HCT116 (cell line): ENCODE measurements at regions not wholly inside any gene's neighbourhood (a gene's known extent, or its start where the extent isn't known, plus 50 kb on each side); places are given as distances from the start of the nearest gene placed in this dataset.

ENCODE experiments used
- ATAC-seq: fragments of 200-7000 bp; cut with Tn5 transposase; 2 replicates; pipeline ENCODE4 v1.9.1; 2020; ENCODE audit warnings: mild to moderate bottlenecking, moderate library complexity
- BruUV-seq: library from RNA; stranded (reverse); fragments of 400-500 nt; replicated peaks from 2 replicates; lab custom pipeline; 2021; lab: Mats Ljungman, UMichigan
- CTCF ChIA-PET: fragments of 300-600 bp; sonication (Branson Sonifier 250); formaldehyde crosslinking; loops from one replicate; lab custom pipeline; 2021; ENCODE audit warnings: antibody characterized with exemption; lab: Charles Lee
- POLR2A ChIA-PET: fragments of 300-600, 350-600 bp; sonication (Branson Sonifier 250); formaldehyde crosslinking; loops from one replicate; lab custom pipeline; 2021; ENCODE audit warnings: antibody characterized with exemption; lab: Charles Lee
- RAD21 ChIA-PET, 2 experiments: fragments of 300-600 bp; sonication (Branson Sonifier 250); formaldehyde crosslinking; loops; one replicate each; lab custom pipeline; 2023; ENCODE audit warnings: low total read pairs in 2 of 2; ENCODE audit not compliant: uncharacterized antibody in 2 of 2, unreplicated experiment in 2 of 2, low non-redundant PET in 1 of 2; lab: Charles Lee
- DNase-seq: peaks from one replicate; pipeline ENCODE4 v3.0.0-alpha.2; 2010; ENCODE audit warnings: low read depth, low spot score
- H2AFZ ChIP-seq: fragments of 200-600 bp; shearing (Covaris generic), sonication (generic); 2 replicates; pipeline ENCODE4 v1.6.1; 2017; ENCODE audit warnings: low read depth, mixed run types, mixed read lengths, antibody characterized with exemption, low read length; ENCODE audit not compliant: poor library complexity, severe bottlenecking
- H3K27ac ChIP-seq: 2 replicates; pipeline ENCODE4 v1.5.1; 2012; ENCODE audit warnings: low read depth, low read length
- H3K27me3 ChIP-seq: fragments of 200-600 bp; sonication (generic); 2 replicates; pipeline ENCODE4 v1.6.1; 2016; ENCODE audit warnings: mixed run types, low read length, mixed read lengths; ENCODE audit not compliant: insufficient read depth
- H3K36me3 ChIP-seq, 2 experiments: fragments of 200-500 bp in 1 of 2; fragments of 200-600 bp in 1 of 2; sonication (Bioruptor generic) in 1 of 2; sonication (generic) in 1 of 2; 2 replicates each; pipeline versions ENCODE4 v1.5.1 to v1.6.1; 2014 to 2016; ENCODE audit warnings: low read length in 2 of 2, inconsistent platforms in 1 of 2, mixed read lengths in 1 of 2, mixed run types in 1 of 2; ENCODE audit not compliant: insufficient read depth in 2 of 2, control insufficient read depth in 1 of 2
- H3K4me1 ChIP-seq, 2 experiments: fragments of 200-600 bp in 1 of 2; sonication (generic) in 1 of 2; 2 replicates each; pipeline versions ENCODE4 v1.5.1 to v1.6.1; 2012 to 2017; ENCODE audit warnings: low read length in 2 of 2, inconsistent platforms in 1 of 2, mild to moderate bottlenecking in 1 of 2, mixed read lengths in 1 of 2, mixed run types in 1 of 2, moderate library complexity in 1 of 2; ENCODE audit not compliant: insufficient read depth in 2 of 2, control insufficient read depth in 1 of 2
- H3K4me2 ChIP-seq: fragments of 200-600 bp; sonication (generic); 2 replicates; pipeline ENCODE4 v1.6.1; 2017; ENCODE audit warnings: mixed run types, low read length, mixed read lengths
- H3K4me3 ChIP-seq, 2 experiments: fragments of 200-600 bp in 1 of 2; sonication (generic) in 1 of 2; replicated peaks in 1 of 2; 2 replicates each; pipeline ENCODE4 v1.5.1; 2011 to 2016; ENCODE audit warnings: low read length in 2 of 2, control low read depth in 1 of 2, low read depth in 1 of 2, mild to moderate bottlenecking in 1 of 2, mixed read lengths in 1 of 2, mixed run types in 1 of 2
- H3K79me2 ChIP-seq: fragments of 200-600 bp; sonication (generic); 2 replicates; pipeline ENCODE4 v1.6.1; 2017; ENCODE audit warnings: mild to moderate bottlenecking, mixed run types, low read length, moderate library complexity, mixed read lengths; ENCODE audit not compliant: insufficient read depth
- H3K9ac ChIP-seq: fragments of 200-600 bp; sonication (generic); 2 replicates; pipeline ENCODE4 v1.6.1; 2016; ENCODE audit warnings: low read length, mixed read lengths
- H3K9me2 ChIP-seq: fragments of 200-600 bp; sonication (generic), shearing (Covaris generic); 2 replicates; pipeline ENCODE4 v1.6.1; 2017; ENCODE audit warnings: mixed run types, mild to moderate bottlenecking, moderate library complexity; ENCODE audit not compliant: insufficient read depth
- H3K9me3 ChIP-seq, 2 experiments: fragments of 200-500 bp in 1 of 2; fragments of 200-600 bp in 1 of 2; sonication (Bioruptor generic) in 1 of 2; sonication (generic) in 1 of 2; 2 replicates each; pipeline ENCODE4 v1.6.1; 2014 to 2017; ENCODE audit warnings: low read length in 2 of 2, mixed read lengths in 2 of 2, inconsistent platforms in 1 of 2, low read depth in 1 of 2, mild to moderate bottlenecking in 1 of 2, mixed run types in 1 of 2, moderate library complexity in 1 of 2; ENCODE audit not compliant: control insufficient read depth in 1 of 2, insufficient read depth in 1 of 2
- H4K20me1 ChIP-seq: fragments of 200-600 bp; sonication (generic), shearing (Covaris generic); 2 replicates; pipeline ENCODE4 v1.6.1; 2017; ENCODE audit warnings: mixed run types, mild to moderate bottlenecking, moderate library complexity; ENCODE audit not compliant: insufficient read depth
- CBX3 ChIP-seq: IDR thresholded peaks from 2 replicates; pipeline ENCODE4 v1.6.1; 2012; ENCODE audit warnings: low read depth
- CEBPB ChIP-seq: IDR thresholded peaks from 2 replicates; pipeline ENCODE4 v1.6.1; 2012; ENCODE audit warnings: low read depth
- EGR1 ChIP-seq: IDR thresholded peaks from 2 replicates; pipeline ENCODE4 v1.6.1; 2012; ENCODE audit warnings: low read depth
- ELF1 ChIP-seq: IDR thresholded peaks from 2 replicates; pipeline ENCODE4 v1.6.1; 2012; ENCODE audit warnings: low read depth, borderline replicate concordance
- EZH2 ChIP-seq: fragments of 200-600 bp; sonication (generic); IDR thresholded peaks from 2 replicates; pipeline ENCODE4 v1.6.1; 2017; ENCODE audit warnings: antibody characterized with exemption, mixed run types
- FOSL1 ChIP-seq: IDR thresholded peaks from 2 replicates; pipeline ENCODE4 v1.6.1; 2012; ENCODE audit warnings: low read depth
- JUND ChIP-seq: IDR thresholded peaks from 2 replicates; pipeline ENCODE4 v1.6.1; 2012
- POLR2A ChIP-seq: IDR thresholded peaks from 2 replicates; pipeline ENCODE4 v1.7.0; 2011; ENCODE audit warnings: borderline replicate concordance; ENCODE audit not compliant: insufficient read depth, insufficient read length; ENCODE audit errors: extremely low read depth
- POLR2AphosphoS5 ChIP-seq: IDR thresholded peaks from 2 replicates; pipeline ENCODE4 v1.6.1; 2011; ENCODE audit warnings: mild to moderate bottlenecking, low read depth, low read length, moderate library complexity
- RAD21 ChIP-seq: IDR thresholded peaks from 2 replicates; pipeline ENCODE4 v1.6.1; 2012; ENCODE audit warnings: low read depth, mild to moderate bottlenecking
- TCF7L2 ChIP-seq: IDR thresholded peaks from 2 replicates; pipeline ENCODE4 v1.7.0; 2011; ENCODE audit warnings: borderline replicate concordance, inconsistent platforms; ENCODE audit not compliant: insufficient read depth, insufficient read length; ENCODE audit errors: extremely low read depth
- YY1 ChIP-seq: IDR thresholded peaks from 2 replicates; pipeline ENCODE4 v1.6.1; 2011; ENCODE audit warnings: low read length, low read depth, moderate library complexity, mild to moderate bottlenecking; ENCODE audit not compliant: insufficient replicate concordance; ENCODE audit errors: extremely low read depth
- ZNF274 ChIP-seq: fragments of 200-500 bp; sonication (Bioruptor generic); IDR thresholded peaks from 2 replicates; pipeline ENCODE4 v1.6.1; 2014; ENCODE audit warnings: mild to moderate bottlenecking, low read depth, low read length, inconsistent platforms
- intact Hi-C: fragments of 100-400 bp; cut with micrococcal nuclease; formaldehyde crosslinking; loops from 2 replicates; pipeline ENCODE4 v1.10.0; 2022
- TF ChIP-seq, protein P1 (sequence below): IDR thresholded peaks from 2 replicates; pipeline ENCODE4 v1.6.1; 2012
- TF ChIP-seq, protein P2 (sequence below): IDR thresholded peaks from 2 replicates; pipeline ENCODE4 v1.6.1; 2012

GRCh38 chr2:137828624-137829023, 135.6 kb upstream of the HNMT start:
- no TSS peak for BruUV-seq
- RAD21 ChIA-PET: no interaction called here

GRCh38 chr2:137829251-137829650, 135.0 kb upstream of the HNMT start:
- Histone ChIP-seq H3K4me3 (no peak overlapping the region), H3K9ac (no peak overlapping the region), H3K4me1 (no peaks in the 10 kb centered on the region), H3K4me2 (no peak overlapping the region)
- ChIA-PET RAD21 (no interaction called here), POLR2A (no interaction called here)
- no peak for ATAC-seq
- DNase-seq: no peak
- TF ChIP-seq, protein P1, sequence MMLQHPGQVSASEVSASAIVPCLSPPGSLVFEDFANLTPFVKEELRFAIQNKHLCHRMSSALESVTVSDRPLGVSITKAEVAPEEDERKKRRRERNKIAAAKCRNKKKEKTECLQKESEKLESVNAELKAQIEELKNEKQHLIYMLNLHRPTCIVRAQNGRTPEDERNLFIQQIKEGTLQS: no peak
- TF ChIP-seq FOSL1 (no peak), POLR2A (no peak), EGR1 (no peak), CEBPB (no peak), YY1 (no peak), ELF1 (no peak), EZH2 (no peak), RAD21 (no peak)
- TF ChIP-seq, protein P2, sequence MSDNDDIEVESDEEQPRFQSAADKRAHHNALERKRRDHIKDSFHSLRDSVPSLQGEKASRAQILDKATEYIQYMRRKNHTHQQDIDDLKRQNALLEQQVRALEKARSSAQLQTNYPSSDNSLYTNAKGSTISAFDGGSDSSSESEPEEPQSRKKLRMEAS: no peak
- TF ChIP-seq, all 23 proteins: peak for 0
- Histone ChIP-seq H3K9me3 (no peaks in the 10 kb centered on the region), H3K9me2 (no peaks in the 10 kb centered on the region), H4K20me1 (no peaks in the 10 kb centered on the region), H3K36me3 (no peaks in the 10 kb centered on the region), H3K79me2 (no peaks in the 10 kb centered on the region), H2AFZ (no peak overlapping the region), H3K27ac (no peak overlapping the region), H3K27me3 (peaks cover 3% of the 10 kb centered on the region; the same call in 1 of the 2 replicates)
- intact Hi-C loops: no loop called here
- no TSS peak for BruUV-seq
- CTCF ChIA-PET: no interaction called here

More at GRCh38 chr2:137828624-137829023, 135.6 kb upstream of the HNMT start:
- peaks cover 3% of the 10 kb centered on the region; the same call in 1 of the 2 replicates for H3K27me3 ChIP-seq
- DNase-seq (no peak), ATAC-seq (no peak)
- H2AFZ ChIP-seq: no peak overlapping the region
- H3K79me2 ChIP-seq: no peaks in the 10 kb centered on the region
- H3K27ac ChIP-seq: no peak overlapping the region
- ChIA-PET POLR2A (no interaction called here), CTCF (no interaction called here)
- no peaks in the 10 kb centered on the region for H3K36me3 ChIP-seq
- no peaks in the 10 kb centered on the region for H3K9me2 ChIP-seq
- H3K4me1 ChIP-seq: no peaks in the 10 kb centered on the region
- no peak overlapping the region for H3K4me3 ChIP-seq
- TF ChIP-seq RAD21 (no peak), JUND (no peak), CBX3 (no peak), EGR1 (no peak), ZNF274 (no peak), POLR2AphosphoS5 (no peak), TCF7L2 (no peak)
- H4K20me1 ChIP-seq: no peaks in the 10 kb centered on the region
- no peak overlapping the region for H3K4me2 ChIP-seq
- H3K9ac ChIP-seq: no peak overlapping the region
- intact Hi-C loops: no loop called here
- no peaks in the 10 kb centered on the region for H3K9me3 ChIP-seq
